Fibroblast of lung (primary cell): ENCODE measurements at regions not wholly inside any gene's neighbourhood (a gene's known extent, or its start where the extent isn't known, plus 50 kb on each side); places are given as distances from the start of the nearest gene placed in this dataset.

Source experiments
- DNase-seq, 2 donors: peaks; one replicate each; pipeline versions ENCODE4 v3.0.0 to v3.0.0-alpha.2; 2010; ENCODE audit warnings: low read depth in 2 of 2
- H2AFZ ChIP-seq: 2 replicates; pipeline ENCODE4 v1.5.1; 2012; ENCODE audit warnings: low read length, control low read depth, inconsistent platforms
- H3K27ac ChIP-seq: 2 replicates; pipeline ENCODE4 v1.5.1; 2011; ENCODE audit warnings: low read length, control low read depth; ENCODE audit not compliant: insufficient read depth
- H3K27me3 ChIP-seq: 2 replicates; pipeline ENCODE4 v1.5.1; 2011; ENCODE audit warnings: mild to moderate bottlenecking, low read length; ENCODE audit not compliant: control insufficient read depth, insufficient read depth
- H3K36me3 ChIP-seq: 2 replicates; pipeline ENCODE4 v1.5.1; 2011; ENCODE audit warnings: low read length; ENCODE audit not compliant: control insufficient read depth, insufficient read depth
- H3K4me1 ChIP-seq: 2 replicates; pipeline ENCODE4 v1.5.1; 2011; ENCODE audit warnings: low read length; ENCODE audit not compliant: control insufficient read depth, insufficient read depth; ENCODE audit errors: extremely low read depth
- H3K4me2 ChIP-seq: 2 replicates; pipeline ENCODE4 v1.5.1; 2011; ENCODE audit warnings: low read length, control low read depth; ENCODE audit not compliant: insufficient read depth; ENCODE audit errors: extremely low read depth
- H3K4me3 ChIP-seq, 4 experiments: fragments of 200-600 bp in 1 of 4; sonication (generic) in 1 of 4; replicated peaks in 1 of 4; 2 replicates each; pipeline ENCODE4 v1.5.1; 2011 to 2016; ENCODE audit warnings: low read length in 4 of 4, low read depth in 3 of 4, mild to moderate bottlenecking in 3 of 4, control low read depth in 2 of 4, inconsistent platforms in 1 of 4, mixed read lengths in 1 of 4; ENCODE audit not compliant: insufficient read depth in 1 of 4; ENCODE audit errors: control extremely low read depth in 1 of 4
- H3K79me2 ChIP-seq: 2 replicates; pipeline ENCODE4 v1.5.1; 2012; ENCODE audit warnings: mild to moderate bottlenecking, low read length, inconsistent platforms; ENCODE audit not compliant: control insufficient read depth, insufficient read depth
- H3K9ac ChIP-seq: 2 replicates; pipeline ENCODE4 v1.5.1; 2011; ENCODE audit warnings: mild to moderate bottlenecking, low read length, control low read depth; ENCODE audit not compliant: insufficient read depth
- H3K9me3 ChIP-seq: 2 replicates; pipeline ENCODE4 v1.5.1; 2012; ENCODE audit warnings: low read depth, low read length; ENCODE audit not compliant: control insufficient read depth, insufficient read depth
- H4K20me1 ChIP-seq: 2 replicates; pipeline ENCODE4 v1.5.1; 2011; ENCODE audit warnings: low read length; ENCODE audit not compliant: control insufficient read depth, insufficient read depth; ENCODE audit errors: extremely low read depth
- CTCF ChIP-seq, 2 donors: IDR thresholded peaks in 1 of 2; conservative IDR thresholded peaks in 1 of 2; 1 replicate in 1 of 2; 2 replicates in 1 of 2; pipeline ENCODE4 v1.5.1; 2011 to 2012; ENCODE audit warnings: low read length in 2 of 2, control low read depth in 1 of 2, inconsistent platforms in 1 of 2, low read depth in 1 of 2, mild to moderate bottlenecking in 1 of 2
- EZH2 ChIP-seq: IDR thresholded peaks from 2 replicates; pipeline ENCODE4 v1.5.1; 2012; ENCODE audit warnings: low read length, control low read depth, mild to moderate bottlenecking; ENCODE audit errors: missing control alignments

DNA sequence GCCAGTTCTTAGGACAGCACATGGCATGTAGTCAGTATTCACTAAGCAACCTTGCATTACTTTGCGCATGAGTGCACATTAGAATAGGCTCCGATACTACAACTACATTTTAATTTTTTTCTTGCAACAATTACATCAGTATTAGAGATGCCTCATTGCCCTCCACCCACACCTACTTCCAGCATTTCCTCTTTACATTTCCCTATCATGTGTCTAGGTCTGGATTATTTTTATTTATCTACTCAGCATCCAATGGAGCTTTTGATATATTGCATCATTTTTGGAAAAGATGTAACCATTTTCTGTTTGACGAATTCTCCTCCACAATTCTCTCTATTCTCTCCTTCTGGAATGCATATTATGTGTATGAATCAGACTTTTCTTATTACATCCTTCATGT is 258.2 kb upstream of the GLI3 start:
- peak overlapping the region; percentile 53 for H3K27ac ChIP-seq

DNA sequence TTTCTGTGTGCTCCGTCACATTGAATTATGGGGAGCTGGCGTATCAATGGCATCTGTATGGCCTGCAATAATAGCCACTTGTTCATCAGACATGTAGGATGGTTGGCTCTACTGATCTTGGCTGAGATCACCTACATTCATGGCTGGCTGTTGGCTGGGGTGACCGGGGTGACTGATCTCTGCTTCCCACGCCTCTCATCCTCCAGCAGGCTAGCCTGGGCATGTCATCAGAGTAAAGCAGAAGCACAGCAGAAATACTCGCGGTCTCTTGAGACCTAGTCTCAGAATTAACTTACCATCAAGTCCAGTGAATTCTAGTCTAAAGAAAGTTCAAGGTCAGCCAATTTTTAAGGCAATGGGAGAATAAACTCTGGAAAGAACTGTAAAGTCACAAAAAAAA is 257.7 kb upstream of the GLI3 start:
- no peak overlapping the region for H3K9ac ChIP-seq
- peak overlapping the region; percentile 53 for H3K27ac ChIP-seq
- no peaks in the 10 kb centered on the region for H3K27me3 ChIP-seq
- no peaks in the 10 kb centered on the region for H3K9me3 ChIP-seq
- no peak overlapping the region for H3K4me3 ChIP-seq
- H3K36me3 ChIP-seq: no peaks in the 10 kb centered on the region
- no peaks in the 10 kb centered on the region for H3K79me2 ChIP-seq
- no peak for TF ChIP-seq CTCF (conservative IDR thresholded peaks at IDR 0.05 in 1 of 2, IDR thresholded peaks at IDR 0.05 in 1 of 2; ENCODE audit: low read depth in 1 of 2, low read length in 2 of 2)
- TF ChIP-seq EZH2: no peak
- peak overlapping the region; percentile 11 for H3K4me2 ChIP-seq
- peak in 1 of 2 donors; percentile 53 for DNase-seq
- no peaks in the 10 kb centered on the region for H4K20me1 ChIP-seq
- H3K4me1 ChIP-seq: peaks cover 15% of the 10 kb centered on the region
- no peak overlapping the region for H2AFZ ChIP-seq

More for the DNA sequence above, 258.2 kb upstream of the GLI3 start:
- Histone ChIP-seq H3K4me2 (peak overlapping the region; percentile 11), H2AFZ (no peak overlapping the region), H3K79me2 (no peaks in the 10 kb centered on the region), H3K27me3 (no peaks in the 10 kb centered on the region), H3K4me3 (no peak overlapping the region), H3K4me1 (peaks cover 15% of the 10 kb centered on the region), H3K36me3 (no peaks in the 10 kb centered on the region), H3K9ac (no peak overlapping the region), H3K9me3 (no peaks in the 10 kb centered on the region), H4K20me1 (no peaks in the 10 kb centered on the region)
- TF ChIP-seq EZH2 (no peak), CTCF (conservative IDR thresholded peaks at IDR 0.05 in 1 of 2, IDR thresholded peaks at IDR 0.05 in 1 of 2; ENCODE audit: low read depth in 1 of 2, low read length in 2 of 2) (no peak)
- DNase-seq: peak; percentile 25 to 74

DNA sequence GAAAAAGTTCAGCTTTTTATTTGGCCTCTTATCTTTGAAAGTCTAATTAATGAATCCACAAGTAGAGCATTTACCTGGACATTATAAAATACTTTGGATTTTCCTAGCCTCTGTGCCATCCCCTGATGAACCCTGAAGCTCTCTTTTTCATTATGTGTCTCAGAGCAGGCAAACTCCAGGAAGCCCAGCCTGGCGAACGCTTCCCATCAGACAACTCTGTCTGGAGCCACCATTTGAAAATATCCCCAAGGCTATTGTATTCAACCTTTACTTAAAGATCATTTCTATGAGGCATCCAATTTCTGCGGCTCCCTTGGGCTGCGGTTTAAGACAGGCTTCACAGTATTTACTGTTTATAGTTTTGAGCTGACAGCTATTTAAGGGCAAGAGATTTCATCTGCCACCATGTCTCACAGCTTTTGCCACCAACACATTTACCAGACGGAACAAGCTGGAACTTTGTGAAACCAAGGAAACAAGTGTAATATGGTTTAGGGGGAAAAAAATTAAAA is 257.2 kb upstream of the GLI3 start:
- Histone ChIP-seq H3K27ac (peak overlapping the region; percentile 53), H3K4me2 (peak overlapping the region; percentile 87), H3K9ac (no peak overlapping the region)

More for the DNA sequence above, 257.2 kb upstream of the GLI3 start:
- peaks cover 15% of the 10 kb centered on the region for H3K4me1 ChIP-seq
- no peaks in the 10 kb centered on the region for H3K27me3 ChIP-seq
- no peaks in the 10 kb centered on the region for H3K79me2 ChIP-seq
- H4K20me1 ChIP-seq: no peaks in the 10 kb centered on the region
- TF ChIP-seq EZH2 (no peak), CTCF (conservative IDR thresholded peaks at IDR 0.05 in 1 of 2, IDR thresholded peaks at IDR 0.05 in 1 of 2; ENCODE audit: low read depth in 1 of 2, low read length in 2 of 2) (no peak)
- H2AFZ ChIP-seq: no peak overlapping the region
- DNase-seq: peak; percentile 2 to 28
- peak overlapping the region in 2 of 4 experiments; percentile 35 to 55 for H3K4me3 ChIP-seq
- no peaks in the 10 kb centered on the region for H3K9me3 ChIP-seq
- H3K36me3 ChIP-seq: no peaks in the 10 kb centered on the region
